HFFc6 (cell line): ENCODE measurements at regions not wholly inside any gene's neighbourhood (a gene's known extent, or its start where the extent isn't known, plus 50 kb on each side); places are given as distances from the start of the nearest gene placed in this dataset.
"Not testable (repeated sequence)": the region's sequence is repeated elsewhere in the genome, so short reads cannot be mapped to it uniquely, and the experiment has no call there.

Source experiments
- DNase-seq: peaks from one replicate; pipeline ENCODE4 v3.0.0-alpha.2; 2018
- H3K27ac Mint-ChIP-seq: 2 replicates; pipeline ENCODE4 v1.8.0; 2020; ENCODE audit warnings: mild to moderate bottlenecking, mixed read lengths
- H3K27me3 Mint-ChIP-seq: 2 replicates; pipeline ENCODE4 v1.8.0; 2021; ENCODE audit warnings: mild to moderate bottlenecking, moderate library complexity, mixed read lengths; ENCODE audit not compliant: insufficient read depth
- H3K36me3 Mint-ChIP-seq: 2 replicates; pipeline ENCODE4 v1.8.0; 2021; ENCODE audit warnings: low read depth, mixed read lengths
- H3K4me1 Mint-ChIP-seq: 2 replicates; pipeline ENCODE4 v1.8.0; 2020; ENCODE audit warnings: low read depth, mixed read lengths
- H3K4me3 Mint-ChIP-seq: 2 replicates; pipeline ENCODE4 v1.8.0; 2020; ENCODE audit warnings: mild to moderate bottlenecking, moderate library complexity, mixed read lengths
- H3K9me3 Mint-ChIP-seq: 2 replicates; pipeline ENCODE4 v1.8.0; 2020; ENCODE audit warnings: mild to moderate bottlenecking, mixed read lengths
- TF ChIP-seq, protein P1 (sequence below): fragments of 200-600 bp; sonication (generic); IDR thresholded peaks from 2 replicates; pipeline ENCODE4 v1.5.0; 2021; ENCODE audit warnings: antibody characterized with exemption, mild to moderate bottlenecking

DNA sequence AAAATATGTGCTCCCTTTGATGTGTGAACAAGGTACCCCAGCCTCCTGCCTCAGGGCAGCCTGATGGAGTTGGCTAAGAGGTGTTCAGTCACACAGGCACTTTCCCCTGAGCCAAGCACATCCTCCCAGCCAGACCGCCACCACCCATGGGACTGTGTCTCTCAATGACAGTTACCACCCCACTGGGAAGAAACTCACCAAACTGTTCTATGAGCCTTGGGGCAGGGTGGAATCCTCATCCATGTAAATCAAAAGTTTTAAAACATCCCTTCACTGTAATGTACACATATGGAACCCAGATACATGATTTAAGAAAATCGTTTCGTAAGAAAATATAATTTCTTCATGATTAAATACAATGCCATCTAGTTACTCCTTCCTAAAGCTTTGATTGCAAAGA lies 138.4 kb upstream of the LSM14A start:
- Mint-ChIP-seq H3K4me3 (no peak overlapping the region), H3K27ac (no peak overlapping the region), H3K36me3 (no peaks in the 10 kb centered on the region), H3K9me3 (no peaks in the 10 kb centered on the region), H3K4me1 (no peaks in the 10 kb centered on the region), H3K27me3 (peaks cover 19% of the 10 kb centered on the region)
- DNase-seq: no peak
- TF ChIP-seq, protein P1, sequence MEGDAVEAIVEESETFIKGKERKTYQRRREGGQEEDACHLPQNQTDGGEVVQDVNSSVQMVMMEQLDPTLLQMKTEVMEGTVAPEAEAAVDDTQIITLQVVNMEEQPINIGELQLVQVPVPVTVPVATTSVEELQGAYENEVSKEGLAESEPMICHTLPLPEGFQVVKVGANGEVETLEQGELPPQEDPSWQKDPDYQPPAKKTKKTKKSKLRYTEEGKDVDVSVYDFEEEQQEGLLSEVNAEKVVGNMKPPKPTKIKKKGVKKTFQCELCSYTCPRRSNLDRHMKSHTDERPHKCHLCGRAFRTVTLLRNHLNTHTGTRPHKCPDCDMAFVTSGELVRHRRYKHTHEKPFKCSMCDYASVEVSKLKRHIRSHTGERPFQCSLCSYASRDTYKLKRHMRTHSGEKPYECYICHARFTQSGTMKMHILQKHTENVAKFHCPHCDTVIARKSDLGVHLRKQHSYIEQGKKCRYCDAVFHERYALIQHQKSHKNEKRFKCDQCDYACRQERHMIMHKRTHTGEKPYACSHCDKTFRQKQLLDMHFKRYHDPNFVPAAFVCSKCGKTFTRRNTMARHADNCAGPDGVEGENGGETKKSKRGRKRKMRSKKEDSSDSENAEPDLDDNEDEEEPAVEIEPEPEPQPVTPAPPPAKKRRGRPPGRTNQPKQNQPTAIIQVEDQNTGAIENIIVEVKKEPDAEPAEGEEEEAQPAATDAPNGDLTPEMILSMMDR: no peak

DNA sequence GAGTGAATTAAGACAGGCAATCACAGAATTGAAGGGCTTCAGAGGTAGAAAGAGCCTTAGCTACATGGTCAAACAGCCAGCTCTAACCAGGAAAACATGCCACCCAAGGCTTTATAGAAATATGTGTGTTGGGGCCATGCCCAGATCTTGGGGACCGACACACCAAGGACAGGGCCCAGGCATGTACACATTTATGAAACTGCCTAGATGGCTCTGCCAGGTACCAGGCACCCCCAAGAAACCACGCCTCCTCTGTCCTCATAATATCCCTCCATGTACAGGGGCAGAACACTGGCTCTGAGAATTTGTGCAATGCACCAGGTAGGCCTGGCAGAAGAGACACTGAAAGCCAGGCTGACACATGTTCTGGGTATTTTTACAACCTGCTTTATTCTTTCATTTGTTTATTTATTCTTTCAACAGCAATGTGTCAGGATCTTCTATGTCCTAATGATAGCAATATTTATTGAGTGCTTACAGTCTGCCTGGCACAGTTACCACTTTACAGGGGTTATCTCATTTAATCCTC lies 137.9 kb upstream of the LSM14A start:
- Mint-ChIP-seq H3K27ac (no peak overlapping the region), H3K4me3 (no peak overlapping the region), H3K9me3 (no peaks in the 10 kb centered on the region), H3K36me3 (no peaks in the 10 kb centered on the region), H3K4me1 (no peaks in the 10 kb centered on the region), H3K27me3 (peaks cover 19% of the 10 kb centered on the region)
- DNase-seq: no peak
- TF ChIP-seq, protein P1: no peak

DNA sequence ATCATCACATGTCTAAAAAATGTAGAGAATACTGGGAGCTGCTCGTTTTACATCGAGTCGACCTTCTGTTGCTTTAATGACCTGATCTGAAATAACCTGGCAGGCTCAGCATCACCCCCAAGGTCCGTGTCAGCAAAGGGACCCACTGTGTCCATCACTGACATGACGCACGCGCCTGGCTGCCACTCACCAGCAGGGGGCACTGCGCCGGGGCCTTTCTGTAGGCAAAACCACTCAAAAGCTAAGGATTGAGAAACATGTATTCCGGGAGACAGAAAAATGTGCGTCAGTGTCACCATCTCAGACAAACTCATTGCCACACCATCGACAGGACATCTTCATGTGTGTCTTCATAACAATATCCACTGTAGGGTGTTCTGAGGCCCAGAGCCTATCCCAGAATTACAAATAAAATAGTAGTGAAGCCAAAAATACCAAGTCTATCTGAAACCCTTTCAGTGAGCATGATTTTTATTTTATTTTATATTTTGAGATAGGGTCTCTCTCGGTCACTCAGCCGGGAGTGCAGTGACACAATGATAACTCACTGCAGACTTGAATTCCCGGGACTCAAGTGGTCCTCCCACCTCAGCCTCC lies 130.3 kb upstream of the LSM14A start:
- Mint-ChIP-seq H3K27me3 (peaks cover 5% of the 10 kb centered on the region), H3K9me3 (no peaks in the 10 kb centered on the region; the same call in 1 of the 2 replicates), H3K4me1 (no peaks in the 10 kb centered on the region), H3K36me3 (no peaks in the 10 kb centered on the region), H3K4me3 (no peak overlapping the region), H3K27ac (no peak overlapping the region)
- TF ChIP-seq, protein P1: peak; percentile 98
- peak; percentile 52 for DNase-seq

DNA sequence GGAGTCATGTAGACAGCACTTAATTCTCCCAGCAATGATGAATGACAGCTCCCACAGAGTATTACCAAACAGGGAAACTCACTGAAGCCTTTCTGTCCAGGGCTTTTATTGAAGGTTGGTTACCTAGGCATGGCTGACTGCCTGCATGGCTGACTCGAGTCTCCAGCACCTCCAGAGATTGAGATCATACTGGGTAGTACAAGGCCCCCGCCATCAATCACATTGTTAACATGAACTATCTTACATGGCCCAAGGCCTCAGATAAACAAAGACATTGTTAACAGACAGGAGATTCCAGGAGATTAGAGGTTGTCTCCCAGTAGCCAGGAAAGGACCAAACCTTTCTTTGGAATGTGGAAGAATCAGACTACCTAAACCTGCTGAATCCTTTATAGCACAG lies 128.3 kb upstream of the LSM14A start:
- Mint-ChIP-seq H3K4me1 (no peaks in the 10 kb centered on the region), H3K4me3 (no peak overlapping the region), H3K9me3 (no peaks in the 10 kb centered on the region; the same call in 1 of the 2 replicates), H3K36me3 (no peaks in the 10 kb centered on the region), H3K27ac (no peak overlapping the region), H3K27me3 (peaks cover 4% of the 10 kb centered on the region)
- no peak for DNase-seq
- TF ChIP-seq, protein P1: no peak

DNA sequence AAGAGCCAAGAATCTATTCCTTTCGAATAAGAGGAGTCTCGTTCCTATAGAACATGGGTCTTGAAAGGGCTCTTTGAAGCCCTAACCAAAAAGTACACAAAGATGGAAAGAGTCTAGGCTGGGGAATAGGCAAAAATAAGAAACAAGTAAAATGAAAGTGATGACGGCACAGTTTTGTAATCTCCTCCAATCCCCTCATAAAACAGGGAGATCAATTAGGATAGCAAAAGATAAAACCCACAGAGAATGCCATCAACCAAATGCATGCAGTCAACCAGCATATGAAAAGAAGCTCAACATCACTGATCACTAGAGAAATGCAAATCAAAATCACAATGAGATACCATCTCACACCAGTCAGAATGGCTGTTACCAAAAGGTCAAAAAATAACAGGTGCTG lies 122.4 kb upstream of the LSM14A start:
- Mint-ChIP-seq H3K4me3 (no peak overlapping the region), H3K9me3 (no peaks in the 10 kb centered on the region; the same call in 1 of the 2 replicates), H3K36me3 (no peaks in the 10 kb centered on the region), H3K27ac (no peak overlapping the region), H3K27me3 (peaks cover 9% of the 10 kb centered on the region), H3K4me1 (no peaks in the 10 kb centered on the region)
- TF ChIP-seq, protein P1: no peak
- no peak for DNase-seq

DNA sequence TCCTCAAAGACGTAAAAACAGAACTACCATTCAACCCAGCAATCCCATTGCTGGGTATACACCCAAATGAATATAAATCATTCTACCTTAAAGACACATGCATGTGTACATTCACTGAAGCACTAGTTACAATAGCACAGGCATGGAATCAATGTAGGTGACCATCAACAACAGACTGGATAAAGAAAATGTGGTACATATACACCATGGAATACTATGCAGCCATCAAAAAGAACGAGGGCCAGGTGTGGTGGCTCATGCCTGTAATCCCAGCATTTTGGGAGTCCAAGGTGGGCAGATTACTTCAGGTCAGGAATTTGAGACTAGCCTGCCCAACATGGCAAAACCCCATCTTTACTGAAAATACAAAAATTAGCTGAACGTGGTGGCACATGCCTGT lies 121.9 kb upstream of the LSM14A start:
- not testable (repeated sequence) for H3K4me3 Mint-ChIP-seq, DNase-seq, H3K36me3 Mint-ChIP-seq, H3K4me1 Mint-ChIP-seq, H3K27ac Mint-ChIP-seq, H3K9me3 Mint-ChIP-seq, H3K27me3 Mint-ChIP-seq
